Kidney capillary endothelial cell (primary cell): ENCODE measurements at regions not wholly inside any gene's neighbourhood (a gene's known extent, or its start where the extent isn't known, plus 50 kb on each side); places are given as distances from the start of the nearest gene placed in this dataset.
"Not testable (repeated sequence)": the region's sequence is repeated elsewhere in the genome, so short reads cannot be mapped to it uniquely, and the experiment has no call there.

Experiments
- DNase-seq: peaks from one replicate; pipeline ENCODE4 v3.0.0-alpha.2; 2018; ENCODE audit warnings: low spot score

- DNase-seq: no peak
These were observed 765.1 kb downstream of the KCNA4 start for GRCh38 chr11:29251738-29252137.

GRCh38 chr11:29249713-29250112, 767.1 kb downstream of the KCNA4 start:
- DNase-seq: no peak

GRCh38 chr11:29244355-29244754, 772.5 kb downstream of the KCNA4 start:
- no peak for DNase-seq

- DNase-seq: no peak
These were observed 773.2 kb downstream of the KCNA4 start for GRCh38 chr11:29243616-29244015.

- DNase-seq: no peak
These were observed 784.8 kb downstream of the KCNA4 start for GRCh38 chr11:29231991-29232390.

DNA sequence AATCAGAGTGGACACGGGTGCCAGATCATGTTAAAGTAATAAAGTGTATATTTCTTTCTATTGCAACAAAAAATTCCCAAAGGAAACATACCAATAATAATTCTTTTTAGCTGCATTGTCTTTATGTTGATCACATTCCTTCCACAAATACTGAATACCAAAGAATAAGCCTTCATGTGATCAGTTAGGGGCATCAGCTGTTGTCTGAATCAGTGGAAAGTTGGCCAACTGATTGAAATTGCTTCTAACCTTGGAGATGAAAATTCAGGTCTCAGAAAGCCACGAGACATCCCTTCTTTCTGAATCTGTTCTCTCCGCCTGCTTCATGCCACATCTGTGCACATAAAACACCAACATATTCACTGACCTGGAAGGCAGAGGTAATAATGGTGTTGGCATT, 785.2 kb downstream of the KCNA4 start:
- no peak for DNase-seq

GRCh38 chr11:29227811-29228210, 789.0 kb downstream of the KCNA4 start:
- no peak for DNase-seq

DNA sequence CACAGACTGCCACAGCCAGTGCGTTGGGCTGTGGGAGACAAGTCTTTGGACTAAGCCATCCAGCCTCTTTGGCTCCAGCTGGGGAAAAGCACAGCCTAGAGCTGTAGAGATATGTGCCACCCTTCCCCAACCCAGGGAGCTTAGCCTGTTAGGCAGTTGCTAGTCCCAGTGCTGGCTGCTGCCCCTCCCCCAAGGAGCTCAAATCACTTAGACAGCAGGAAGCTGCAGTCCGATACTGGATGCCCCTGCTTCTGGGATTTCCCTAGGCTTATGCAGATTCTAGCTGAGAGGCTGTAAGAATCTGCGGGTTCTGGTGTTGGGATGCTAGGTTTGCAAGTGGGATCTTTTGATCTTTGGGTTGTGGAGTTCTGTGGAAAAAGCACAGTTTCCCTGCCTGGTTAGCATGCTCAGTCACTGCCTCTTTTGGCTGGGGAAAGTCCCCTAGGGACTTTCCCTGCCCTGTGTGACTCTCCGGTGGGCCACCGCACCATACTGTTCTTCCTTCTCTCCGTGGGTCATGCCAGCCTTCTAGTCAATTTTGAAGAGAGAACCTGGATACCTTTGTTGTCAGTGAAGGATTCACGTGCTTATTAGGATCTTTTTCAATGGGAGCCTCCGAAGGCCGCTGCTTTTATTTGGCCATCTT, 792.0 kb downstream of the KCNA4 start:
- no peak for DNase-seq

DNA sequence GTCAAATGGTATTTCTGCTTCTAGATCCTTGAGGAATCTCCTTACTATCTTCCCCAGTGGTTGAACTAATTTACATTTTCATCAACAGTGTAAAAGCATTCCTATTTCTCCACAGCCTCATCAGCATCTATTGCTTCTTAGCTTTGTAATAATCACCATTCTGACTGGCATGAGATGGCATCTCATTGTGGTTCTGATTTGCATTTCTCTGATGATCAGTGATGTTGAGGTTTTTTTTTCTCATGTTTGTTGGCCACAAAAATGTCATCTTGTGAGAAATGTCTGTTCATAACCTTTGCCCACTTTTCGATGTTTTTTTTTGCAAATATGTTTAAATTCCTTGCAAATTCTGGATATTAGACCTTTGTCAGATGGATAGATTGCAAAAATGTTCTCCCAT, 797.3 kb downstream of the KCNA4 start:
- DNase-seq: not testable (repeated sequence)

DNA sequence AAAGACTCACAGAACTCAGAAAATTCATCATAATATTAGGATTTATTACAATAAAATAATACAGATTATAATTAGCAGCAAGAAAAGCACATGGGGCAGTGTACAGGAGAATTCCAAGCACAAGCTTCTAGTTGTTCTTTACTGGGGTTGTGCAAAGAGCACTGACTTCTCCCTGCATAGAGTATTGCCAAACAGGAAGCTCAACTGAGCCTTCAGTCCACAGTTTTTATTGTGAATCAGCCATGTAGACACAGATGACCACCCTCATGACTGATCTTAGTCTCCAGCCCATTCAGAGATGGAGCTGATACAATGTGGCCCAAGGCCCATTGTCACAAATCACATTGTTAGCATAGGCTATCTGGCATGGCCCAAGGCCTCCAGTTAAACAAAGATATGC, 798.9 kb downstream of the KCNA4 start:
- no peak for DNase-seq

DNA sequence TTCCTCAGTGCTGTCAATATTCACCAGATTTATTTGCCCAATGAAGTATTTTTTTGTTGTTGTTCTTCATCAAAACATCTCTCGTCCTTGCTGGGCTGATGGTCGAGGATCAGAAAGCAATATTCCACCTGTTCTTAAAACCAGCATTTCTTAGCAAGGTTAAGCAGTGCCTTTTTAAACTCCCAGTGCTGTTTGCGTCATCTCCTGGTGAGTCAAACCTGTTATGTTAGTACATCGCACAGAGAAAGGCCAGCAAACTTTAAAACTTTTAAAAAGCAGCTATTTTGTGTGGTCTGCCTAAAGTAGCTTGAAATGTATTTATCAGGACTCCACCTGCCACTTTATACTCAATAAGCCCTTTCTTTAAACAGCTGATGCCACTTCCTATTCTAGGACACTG, 802.0 kb downstream of the KCNA4 start:
- no peak for DNase-seq

- no peak for DNase-seq
These were observed 805.6 kb downstream of the KCNA4 start for GRCh38 chr11:29211202-29211601.

- no peak for DNase-seq
These were observed 806.4 kb downstream of the KCNA4 start for GRCh38 chr11:29210426-29210825.

DNA sequence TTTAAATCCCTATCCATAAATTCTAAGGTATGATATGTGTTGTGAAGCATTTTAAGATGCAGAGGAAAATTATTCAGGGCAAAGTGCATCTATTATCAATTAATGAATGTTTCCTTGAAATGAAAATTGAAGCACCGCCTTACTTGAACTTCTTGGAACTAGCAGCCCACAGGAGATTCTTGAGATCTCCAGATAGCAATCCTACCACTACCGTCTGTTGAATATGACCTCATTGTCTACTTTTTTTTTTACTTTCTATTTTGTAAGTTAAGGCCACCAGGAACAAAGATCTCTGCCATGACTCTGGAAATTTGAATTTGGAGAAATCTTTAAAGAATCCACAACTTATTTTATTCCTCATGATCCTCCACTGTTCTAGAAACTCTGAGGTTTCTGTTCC, 808.7 kb downstream of the KCNA4 start:
- DNase-seq: no peak

- DNase-seq: no peak
These were observed 815.9 kb downstream of the KCNA4 start for GRCh38 chr11:29200791-29201562.

DNA sequence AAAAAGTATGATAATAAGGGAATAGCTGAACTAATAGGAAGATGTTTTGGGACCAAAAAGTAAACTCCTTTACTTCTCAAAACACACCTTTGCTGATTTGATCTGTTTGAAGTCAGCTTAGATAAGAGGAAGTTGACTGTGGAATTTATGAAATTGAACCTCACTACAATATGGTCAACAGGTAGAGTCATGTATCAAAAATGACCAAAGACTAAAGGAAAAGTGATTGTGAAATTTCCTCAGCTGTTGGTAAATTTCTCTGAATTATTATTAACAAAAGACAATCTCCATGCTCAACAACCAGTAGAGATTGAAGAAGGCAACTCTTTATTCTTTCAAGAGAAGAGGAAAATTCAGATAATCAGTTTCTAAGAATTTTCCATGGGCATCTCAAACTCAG, 826.5 kb downstream of the KCNA4 start:
- DNase-seq: no peak

GRCh38 chr11:29187215-29187614, 829.6 kb downstream of the KCNA4 start:
- no peak for DNase-seq

DNA sequence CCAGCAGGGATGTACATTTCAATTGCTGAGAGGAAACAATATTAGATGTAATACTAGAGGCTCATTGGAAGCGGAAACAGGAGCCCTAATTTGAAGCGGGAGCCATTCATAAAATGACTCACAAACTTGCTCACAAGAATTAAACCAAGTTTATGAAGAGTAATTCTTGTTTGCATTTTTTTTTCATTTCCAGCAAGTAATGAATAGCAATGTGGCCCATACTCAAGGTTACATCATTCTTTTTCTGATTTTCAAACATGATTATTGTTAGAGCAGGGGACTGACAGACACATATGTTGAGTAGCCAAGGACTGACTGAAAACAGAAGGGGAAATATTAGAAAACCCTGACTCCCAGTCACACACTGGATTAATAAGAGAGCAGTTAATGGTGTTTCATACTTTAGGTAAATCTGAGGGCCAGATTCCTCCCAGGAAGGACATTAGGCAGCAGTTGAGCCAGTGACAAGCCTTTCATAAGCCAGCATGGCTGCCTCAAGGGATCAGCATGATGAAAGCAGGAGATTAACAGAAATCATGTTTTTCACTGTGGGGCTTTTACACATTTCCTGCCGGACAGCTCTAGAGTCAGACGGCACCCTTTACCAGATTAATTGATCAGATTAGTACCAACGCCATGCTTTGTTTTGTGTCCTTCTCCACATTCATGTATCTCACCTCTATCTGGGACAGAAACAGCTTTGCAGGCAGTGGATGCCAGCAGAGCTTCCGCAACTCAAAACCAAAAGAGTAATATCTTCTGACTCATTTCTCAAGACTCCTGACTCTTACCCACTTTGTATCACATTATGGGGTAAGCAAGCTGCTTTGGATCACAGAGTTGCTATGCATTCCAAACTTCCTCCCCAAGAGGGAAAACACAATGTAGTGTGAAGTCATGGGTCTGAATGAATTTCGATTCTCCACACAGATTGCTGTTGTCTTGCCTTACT, 831.6 kb downstream of the KCNA4 start:
- no peak for DNase-seq

GRCh38 chr11:29183301-29183700, 833.5 kb downstream of the KCNA4 start:
- no peak for DNase-seq

DNA sequence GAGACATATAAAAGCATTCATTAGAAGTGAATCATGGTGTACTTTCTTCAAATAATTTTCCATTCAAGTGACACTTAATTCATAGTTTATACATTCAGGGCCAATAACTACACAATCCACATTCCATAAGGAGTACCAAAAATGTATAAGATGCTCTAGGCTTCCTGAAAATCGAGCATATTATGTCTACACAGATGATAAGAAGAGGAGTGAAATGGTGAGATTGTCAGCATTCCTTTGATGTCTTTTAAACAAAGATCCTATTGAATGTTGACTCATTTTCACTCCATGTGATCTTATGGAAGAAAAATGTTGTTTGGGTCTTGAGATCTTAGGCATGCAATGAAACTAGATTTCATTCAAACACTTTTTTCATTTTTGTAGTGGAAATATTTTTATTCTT, 843.2 kb downstream of the KCNA4 start:
- no peak for DNase-seq

- DNase-seq: no peak
These were observed 845.4 kb downstream of the KCNA4 start for GRCh38 chr11:29171360-29171950.

- DNase-seq: no peak
These were observed 850.5 kb downstream of the KCNA4 start for GRCh38 chr11:29166306-29166705.
